ENCODE measurements at regions not wholly inside any gene's neighbourhood (a gene's known extent, or its start where the extent isn't known, plus 50 kb on each side); places are given as distances from the start of the nearest gene placed in this dataset.

DNA sequence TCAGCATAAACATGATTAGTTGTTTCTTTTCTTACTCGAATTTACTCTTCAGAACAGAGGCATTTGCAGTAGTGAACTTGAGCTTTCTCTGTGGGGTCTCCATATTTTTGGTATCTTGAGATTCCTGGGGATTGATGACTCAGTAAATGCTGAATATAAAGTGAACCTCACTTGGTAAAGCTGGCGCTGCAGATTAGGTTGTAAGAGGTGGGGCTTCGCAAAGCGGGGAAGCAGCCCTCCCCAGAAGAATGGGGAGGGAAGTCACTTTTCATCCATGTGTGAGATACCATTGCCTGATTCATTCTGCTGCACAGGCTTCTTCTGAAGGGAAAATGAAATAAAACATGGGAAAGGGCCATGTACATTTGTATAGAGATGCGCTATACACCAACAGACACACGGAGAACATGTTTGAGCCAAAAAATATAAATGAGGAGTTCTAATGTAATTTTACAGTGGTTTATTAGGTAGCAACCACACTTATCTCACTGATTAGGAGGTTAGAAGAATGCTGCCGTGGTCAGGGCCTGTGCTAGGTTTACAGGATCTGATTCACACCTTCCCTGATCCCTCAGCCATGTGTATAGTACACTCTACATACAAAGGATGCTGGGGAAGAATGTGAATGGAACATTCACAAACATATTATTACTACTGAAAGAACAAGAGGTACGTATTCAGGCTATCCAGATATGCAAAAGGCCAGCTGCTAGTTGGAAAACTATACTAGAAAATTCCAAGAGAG lies 63.5 kb downstream of the DNTTIP2 start:
- WGBS: 78% methylated on average over 8 of the region's 8 CpGs
- H3K36me3 ChIP-seq: no peaks in the 10 kb centered on the region
- intact Hi-C loops (cut with DNase I): loop anchor here (10.0 kb wide), 1 partner anchor 381 kb away; no protein-coding TSS in a partner anchor
- H3K27ac ChIP-seq: no peak overlapping the region
- no peaks in the 10 kb centered on the region for H3K9me3 ChIP-seq
- TF ChIP-seq POLR2A (IDR thresholded peaks at IDR 0.05) (no peak), CTCF (IDR thresholded peaks at IDR 0.05) (no peak), POLR2AphosphoS5 (IDR thresholded peaks at IDR 0.05) (no peak)
- H3K4me1 ChIP-seq (replicated peaks): no peaks in the 10 kb centered on the region
- DNase-seq (ENCODE audit: low spot score): no peak
- H3K4me3 ChIP-seq: no peak overlapping the region
- H3K27me3 ChIP-seq (replicated peaks; ENCODE audit: insufficient read depth): no peaks in the 10 kb centered on the region

DNA sequence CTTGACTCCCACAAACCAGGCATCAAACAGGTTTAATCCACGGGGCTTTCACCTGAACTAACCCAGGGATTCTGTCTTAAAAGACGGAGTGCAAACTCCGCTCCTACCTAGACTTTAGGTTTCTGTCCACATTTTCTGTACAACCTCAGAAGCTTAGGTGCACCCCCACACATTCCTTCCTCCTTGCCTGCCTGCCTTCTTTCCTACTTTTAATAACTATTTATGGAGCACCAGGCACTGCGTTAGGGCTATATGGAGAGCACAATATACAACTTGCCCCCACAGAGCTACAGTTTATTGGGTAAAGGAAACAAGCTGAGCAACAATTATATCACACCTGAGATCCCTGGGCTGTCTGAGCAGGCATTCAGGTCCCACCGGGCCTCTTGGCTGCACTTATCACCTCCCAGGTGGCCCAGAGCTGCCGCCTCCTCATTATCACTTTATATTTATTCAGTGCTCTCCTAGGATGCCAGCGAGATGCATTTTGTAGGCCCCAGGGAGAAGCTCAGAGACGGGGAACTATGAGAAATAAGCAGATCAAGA lies 64.1 kb downstream of the DNTTIP2 start:
- Histone ChIP-seq H3K27me3 (replicated peaks; ENCODE audit: insufficient read depth) (no peaks in the 10 kb centered on the region), H3K27ac (no peak overlapping the region), H3K36me3 (no peaks in the 10 kb centered on the region), H3K4me1 (replicated peaks) (no peaks in the 10 kb centered on the region), H3K4me3 (no peak overlapping the region), H3K9me3 (no peaks in the 10 kb centered on the region)
- DNase-seq (ENCODE audit: low spot score): no peak
- intact Hi-C loops (cut with DNase I): loop anchor here (10.0 kb wide), 1 partner anchor 380 kb away; no protein-coding TSS in a partner anchor
- no peak for TF ChIP-seq POLR2AphosphoS5 (IDR thresholded peaks at IDR 0.05)
- no peak for TF ChIP-seq CTCF (IDR thresholded peaks at IDR 0.05)
- TF ChIP-seq POLR2A (IDR thresholded peaks at IDR 0.05): no peak
- 64% methylated on average over 8 of the region's 8 CpGs for WGBS

- WGBS: 78% methylated on average over 7 of the region's 7 CpGs
- Histone ChIP-seq H3K4me3 (no peak overlapping the region), H3K4me1 (replicated peaks) (no peaks in the 10 kb centered on the region), H3K27ac (no peak overlapping the region), H3K36me3 (no peaks in the 10 kb centered on the region), H3K27me3 (replicated peaks; ENCODE audit: insufficient read depth) (no peaks in the 10 kb centered on the region), H3K9me3 (no peaks in the 10 kb centered on the region)
- intact Hi-C loops (cut with DNase I): loop anchor here (10.0 kb wide), 1 partner anchor 379 kb away; no protein-coding TSS in a partner anchor
- DNase-seq (ENCODE audit: low spot score): peak; percentile 71
- TF ChIP-seq CTCF (IDR thresholded peaks at IDR 0.05) (peak; percentile 89 to 98 (median 96)), POLR2AphosphoS5 (IDR thresholded peaks at IDR 0.05) (peak; percentile 76), POLR2A (IDR thresholded peaks at IDR 0.05) (no peak)
These were observed 64.8 kb downstream of the DNTTIP2 start for GRCh38 chr1:93814059-93814794.

DNA sequence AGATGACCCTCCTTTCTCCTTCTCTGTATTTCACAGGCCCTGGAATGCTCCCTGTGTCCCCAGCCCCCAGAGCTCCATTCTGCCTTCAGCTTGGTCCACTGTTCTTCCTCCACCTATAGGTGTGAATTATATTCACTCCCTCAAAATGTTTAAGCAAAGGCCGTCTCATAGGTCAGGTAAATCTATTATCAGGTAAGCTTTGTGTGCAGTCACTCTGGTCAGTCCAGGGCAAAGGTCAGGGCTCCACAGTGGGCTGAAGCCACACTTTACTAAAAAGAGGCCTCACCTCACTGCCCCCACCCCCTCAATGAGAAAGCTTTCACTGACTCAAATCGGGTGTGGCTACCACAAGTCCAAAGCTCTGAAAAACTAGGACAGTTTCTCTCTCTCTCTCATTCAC lies 65.9 kb downstream of the DNTTIP2 start:
- no peak for DNase-seq (ENCODE audit: low spot score)
- 91% methylated on average over 2 of the region's 2 CpGs for WGBS

More for the DNA sequence above, 65.9 kb downstream of the DNTTIP2 start:
- H3K4me3 ChIP-seq: no peak overlapping the region
- H3K27ac ChIP-seq: no peak overlapping the region
- H3K4me1 ChIP-seq (replicated peaks): no peaks in the 10 kb centered on the region
- TF ChIP-seq CTCF (IDR thresholded peaks at IDR 0.05) (no peak), POLR2A (IDR thresholded peaks at IDR 0.05) (no peak), POLR2AphosphoS5 (IDR thresholded peaks at IDR 0.05) (no peak)
- no peaks in the 10 kb centered on the region for H3K27me3 ChIP-seq (replicated peaks; ENCODE audit: insufficient read depth)
- H3K36me3 ChIP-seq: no peaks in the 10 kb centered on the region
- intact Hi-C loops (cut with DNase I): loop anchor here (2.0 to 10.0 kb wide), 2 partner anchors 184 to 378 kb away; no protein-coding TSS in a partner anchor
- no peaks in the 10 kb centered on the region for H3K9me3 ChIP-seq
